ENCODE measurements at regions not wholly inside any gene's neighbourhood (a gene's known extent, or its start where the extent isn't known, plus 50 kb on each side); places are given as distances from the start of the nearest gene placed in this dataset.

GRCh38 chr2:221342388-221342787 lies 229.7 kb downstream of the EPHA4 start:
- no peak overlapping the region for H3K9ac ChIP-seq (ENCODE audit: low read depth, low read length)
- H3K27me3 ChIP-seq (ENCODE audit: control insufficient read depth, insufficient read depth, low read length), result no peaks in the 10 kb centered on the region

GRCh38 chr2:221343524-221343923 lies 228.6 kb downstream of the EPHA4 start:
- Histone ChIP-seq H3K9ac (ENCODE audit: low read depth, low read length) (no peak overlapping the region), H3K4me3 (ENCODE audit: low read depth, low read length) (no peak overlapping the region), H3K4me1 (ENCODE audit: control insufficient read depth, insufficient read depth, low read length) (no peaks in the 10 kb centered on the region), H3K27ac (ENCODE audit: low read depth, low read length) (no peak overlapping the region), H3K36me3 (ENCODE audit: control insufficient read depth, insufficient read depth, low read length) (no peaks in the 10 kb centered on the region), H3K27me3 (ENCODE audit: control insufficient read depth, insufficient read depth, low read length) (no peaks in the 10 kb centered on the region), H3K9me3 (ENCODE audit: control insufficient read depth, insufficient read depth, low read length) (no peaks in the 10 kb centered on the region)

More at GRCh38 chr2:221342388-221342787, 229.7 kb downstream of the EPHA4 start:
- H3K4me1 ChIP-seq (ENCODE audit: control insufficient read depth, insufficient read depth, low read length), result no peaks in the 10 kb centered on the region
- no peaks in the 10 kb centered on the region for H3K9me3 ChIP-seq (ENCODE audit: control insufficient read depth, insufficient read depth, low read length)
- H3K27ac ChIP-seq (ENCODE audit: low read depth, low read length), result no peak overlapping the region
- H3K36me3 ChIP-seq (ENCODE audit: control insufficient read depth, insufficient read depth, low read length), result no peaks in the 10 kb centered on the region
- H3K4me3 ChIP-seq (ENCODE audit: low read depth, low read length), result no peak overlapping the region

GRCh38 chr2:221345516-221345915 lies 226.6 kb downstream of the EPHA4 start:
- Histone ChIP-seq H3K27me3 (ENCODE audit: control insufficient read depth, insufficient read depth, low read length) (no peaks in the 10 kb centered on the region), H3K4me3 (ENCODE audit: low read depth, low read length) (no peak overlapping the region), H3K4me1 (ENCODE audit: control insufficient read depth, insufficient read depth, low read length) (no peaks in the 10 kb centered on the region), H3K9me3 (ENCODE audit: control insufficient read depth, insufficient read depth, low read length) (no peaks in the 10 kb centered on the region), H3K27ac (ENCODE audit: low read depth, low read length) (no peak overlapping the region), H3K36me3 (ENCODE audit: control insufficient read depth, insufficient read depth, low read length) (no peaks in the 10 kb centered on the region), H3K9ac (ENCODE audit: low read depth, low read length) (no peak overlapping the region)

DNA sequence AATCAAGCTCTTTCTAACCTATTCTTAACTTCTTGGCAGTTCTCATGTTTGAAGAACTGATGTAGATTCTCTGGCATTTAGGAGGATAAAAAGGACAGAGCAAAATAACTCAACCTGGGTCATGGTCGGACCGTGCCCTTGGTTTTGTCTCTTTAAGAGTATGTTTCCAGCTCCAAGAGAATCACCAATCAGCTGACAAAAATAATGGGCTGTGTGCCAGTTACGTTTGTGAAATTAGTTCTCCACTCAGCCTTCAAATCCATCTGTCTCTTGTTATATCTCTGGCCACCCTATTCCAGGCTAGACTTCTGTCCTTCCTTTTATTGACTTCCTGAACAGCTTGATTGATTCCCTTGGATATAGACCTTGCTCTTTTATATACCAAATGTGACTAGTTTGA lies 225.7 kb downstream of the EPHA4 start:
- no peaks in the 10 kb centered on the region for H3K9me3 ChIP-seq (ENCODE audit: control insufficient read depth, insufficient read depth, low read length)
- H3K27ac ChIP-seq (ENCODE audit: low read depth, low read length), result no peak overlapping the region
- H3K9ac ChIP-seq (ENCODE audit: low read depth, low read length), result no peak overlapping the region
- H3K36me3 ChIP-seq (ENCODE audit: control insufficient read depth, insufficient read depth, low read length), result no peaks in the 10 kb centered on the region
- no peaks in the 10 kb centered on the region for H3K27me3 ChIP-seq (ENCODE audit: control insufficient read depth, insufficient read depth, low read length)
- H3K4me3 ChIP-seq (ENCODE audit: low read depth, low read length), result no peak overlapping the region
- H3K4me1 ChIP-seq (ENCODE audit: control insufficient read depth, insufficient read depth, low read length), result no peaks in the 10 kb centered on the region

GRCh38 chr2:221347471-221347870 lies 224.6 kb downstream of the EPHA4 start:
- H3K4me3 ChIP-seq (ENCODE audit: low read depth, low read length), result no peak overlapping the region
- H3K27ac ChIP-seq (ENCODE audit: low read depth, low read length), result no peak overlapping the region
- H3K9me3 ChIP-seq (ENCODE audit: control insufficient read depth, insufficient read depth, low read length), result no peaks in the 10 kb centered on the region
- no peaks in the 10 kb centered on the region for H3K4me1 ChIP-seq (ENCODE audit: control insufficient read depth, insufficient read depth, low read length)
- no peak overlapping the region for H3K9ac ChIP-seq (ENCODE audit: low read depth, low read length)
- H3K27me3 ChIP-seq (ENCODE audit: control insufficient read depth, insufficient read depth, low read length), result no peaks in the 10 kb centered on the region
- no peaks in the 10 kb centered on the region for H3K36me3 ChIP-seq (ENCODE audit: control insufficient read depth, insufficient read depth, low read length)

GRCh38 chr2:221350616-221351015 lies 221.5 kb downstream of the EPHA4 start:
- Histone ChIP-seq H3K27ac (ENCODE audit: low read depth, low read length) (no peak overlapping the region), H3K36me3 (ENCODE audit: control insufficient read depth, insufficient read depth, low read length) (no peaks in the 10 kb centered on the region), H3K4me3 (ENCODE audit: low read depth, low read length) (no peak overlapping the region), H3K9me3 (ENCODE audit: control insufficient read depth, insufficient read depth, low read length) (no peaks in the 10 kb centered on the region), H3K9ac (ENCODE audit: low read depth, low read length) (no peak overlapping the region), H3K27me3 (ENCODE audit: control insufficient read depth, insufficient read depth, low read length) (no peaks in the 10 kb centered on the region), H3K4me1 (ENCODE audit: control insufficient read depth, insufficient read depth, low read length) (no peaks in the 10 kb centered on the region)

DNA sequence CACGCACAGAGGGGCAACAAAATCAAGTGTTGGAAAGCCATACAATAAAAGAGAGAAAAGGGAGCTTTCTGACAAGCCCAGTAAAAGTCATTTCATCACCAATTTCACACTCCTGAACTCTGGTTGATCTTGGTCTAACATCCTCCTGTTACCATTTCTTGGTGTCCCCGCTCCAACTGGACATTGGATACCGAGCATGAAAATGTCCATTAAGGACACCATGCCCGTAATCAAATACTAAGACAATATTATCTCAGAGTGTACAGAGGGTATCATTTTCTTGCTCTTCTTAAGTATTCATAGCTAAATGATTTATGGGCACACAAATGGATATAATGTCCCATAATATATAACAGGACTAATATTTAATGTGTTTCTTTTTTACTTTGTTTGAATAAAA lies 218.9 kb downstream of the EPHA4 start:
- H3K9ac ChIP-seq (ENCODE audit: low read depth, low read length), result no peak overlapping the region
- H3K9me3 ChIP-seq (ENCODE audit: control insufficient read depth, insufficient read depth, low read length), result no peaks in the 10 kb centered on the region
- H3K27me3 ChIP-seq (ENCODE audit: control insufficient read depth, insufficient read depth, low read length), result no peaks in the 10 kb centered on the region
- no peaks in the 10 kb centered on the region for H3K4me1 ChIP-seq (ENCODE audit: control insufficient read depth, insufficient read depth, low read length)
- no peak overlapping the region for H3K27ac ChIP-seq (ENCODE audit: low read depth, low read length)
- H3K4me3 ChIP-seq (ENCODE audit: low read depth, low read length), result no peak overlapping the region
- no peaks in the 10 kb centered on the region for H3K36me3 ChIP-seq (ENCODE audit: control insufficient read depth, insufficient read depth, low read length)

- Histone ChIP-seq H3K4me1 (ENCODE audit: control insufficient read depth, insufficient read depth, low read length) (no peaks in the 10 kb centered on the region), H3K36me3 (ENCODE audit: control insufficient read depth, insufficient read depth, low read length) (no peaks in the 10 kb centered on the region)
Observed at GRCh38 chr2:221360312-221360711, 211.8 kb downstream of the EPHA4 start.

GRCh38 chr2:221360742-221361141 lies 211.4 kb downstream of the EPHA4 start:
- no peak overlapping the region for H3K4me3 ChIP-seq (ENCODE audit: low read depth, low read length)
- no peak overlapping the region for H3K27ac ChIP-seq (ENCODE audit: low read depth, low read length)
- no peaks in the 10 kb centered on the region for H3K36me3 ChIP-seq (ENCODE audit: control insufficient read depth, insufficient read depth, low read length)
- no peaks in the 10 kb centered on the region for H3K9me3 ChIP-seq (ENCODE audit: control insufficient read depth, insufficient read depth, low read length)
- H3K4me1 ChIP-seq (ENCODE audit: control insufficient read depth, insufficient read depth, low read length), result no peaks in the 10 kb centered on the region
- no peak overlapping the region for H3K9ac ChIP-seq (ENCODE audit: low read depth, low read length)
- H3K27me3 ChIP-seq (ENCODE audit: control insufficient read depth, insufficient read depth, low read length), result no peaks in the 10 kb centered on the region

More at GRCh38 chr2:221360312-221360711, 211.8 kb downstream of the EPHA4 start:
- no peak overlapping the region for H3K27ac ChIP-seq (ENCODE audit: low read depth, low read length)
- no peaks in the 10 kb centered on the region for H3K27me3 ChIP-seq (ENCODE audit: control insufficient read depth, insufficient read depth, low read length)
- H3K9me3 ChIP-seq (ENCODE audit: control insufficient read depth, insufficient read depth, low read length), result no peaks in the 10 kb centered on the region
- H3K4me3 ChIP-seq (ENCODE audit: low read depth, low read length), result no peak overlapping the region
- no peak overlapping the region for H3K9ac ChIP-seq (ENCODE audit: low read depth, low read length)

DNA sequence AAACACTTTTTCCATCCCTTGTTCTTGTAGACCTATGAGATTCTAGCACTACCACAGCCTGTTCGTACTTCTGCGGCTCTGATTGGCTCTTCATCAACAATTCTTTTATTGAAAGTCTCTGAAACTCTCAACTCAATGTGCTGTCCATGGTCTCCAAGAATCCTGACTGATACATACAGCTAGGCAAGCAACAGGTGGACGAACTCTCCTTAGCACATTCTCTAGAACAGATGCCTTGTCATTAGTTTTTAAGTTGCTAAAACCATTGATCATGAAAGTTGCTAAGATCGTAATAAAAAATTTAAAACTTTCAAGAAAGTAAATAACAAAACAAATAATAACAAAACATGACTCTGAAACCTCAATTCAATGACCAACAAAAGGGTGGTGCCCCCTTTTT lies 210.5 kb downstream of the EPHA4 start:
- Histone ChIP-seq H3K9me3 (ENCODE audit: control insufficient read depth, insufficient read depth, low read length) (no peaks in the 10 kb centered on the region), H3K4me1 (ENCODE audit: control insufficient read depth, insufficient read depth, low read length) (no peaks in the 10 kb centered on the region), H3K9ac (ENCODE audit: low read depth, low read length) (no peak overlapping the region), H3K4me3 (ENCODE audit: low read depth, low read length) (no peak overlapping the region), H3K27me3 (ENCODE audit: control insufficient read depth, insufficient read depth, low read length) (no peaks in the 10 kb centered on the region), H3K36me3 (ENCODE audit: control insufficient read depth, insufficient read depth, low read length) (no peaks in the 10 kb centered on the region), H3K27ac (ENCODE audit: low read depth, low read length) (no peak overlapping the region)

GRCh38 chr2:221364672-221365071 lies 207.4 kb downstream of the EPHA4 start:
- H3K27ac ChIP-seq (ENCODE audit: low read depth, low read length), result no peak overlapping the region
- H3K36me3 ChIP-seq (ENCODE audit: control insufficient read depth, insufficient read depth, low read length), result no peaks in the 10 kb centered on the region
- no peaks in the 10 kb centered on the region for H3K4me1 ChIP-seq (ENCODE audit: control insufficient read depth, insufficient read depth, low read length)
- no peak overlapping the region for H3K4me3 ChIP-seq (ENCODE audit: low read depth, low read length)
- H3K9ac ChIP-seq (ENCODE audit: low read depth, low read length), result no peak overlapping the region
- H3K9me3 ChIP-seq (ENCODE audit: control insufficient read depth, insufficient read depth, low read length), result no peaks in the 10 kb centered on the region
- no peaks in the 10 kb centered on the region for H3K27me3 ChIP-seq (ENCODE audit: control insufficient read depth, insufficient read depth, low read length)

All from HUES48 (cell line).